ENCODE measurements at regions not wholly inside any gene's neighbourhood (a gene's known extent, or its start where the extent isn't known, plus 50 kb on each side); places are given as distances from the start of the nearest gene placed in this dataset.

GRCh38 chr2:21372654-21373053, 248.9 kb downstream of the TDRD15 start:
- TF ChIP-seq YY1 (IDR thresholded peaks at IDR 0.05; ENCODE audit: insufficient read depth, insufficient read length) = no peak
- TF ChIP-seq ZNF274 (IDR thresholded peaks at IDR 0.05; ENCODE audit: low read depth, low read length) = no peak
- TF ChIP-seq SUZ12 (IDR thresholded peaks at IDR 0.05; ENCODE audit: extremely low read depth, insufficient read depth, insufficient read length) = no peak
